ENCODE measurements at regions not wholly inside any gene's neighbourhood (a gene's known extent, or its start where the extent isn't known, plus 50 kb on each side); places are given as distances from the start of the nearest gene placed in this dataset.

DNA sequence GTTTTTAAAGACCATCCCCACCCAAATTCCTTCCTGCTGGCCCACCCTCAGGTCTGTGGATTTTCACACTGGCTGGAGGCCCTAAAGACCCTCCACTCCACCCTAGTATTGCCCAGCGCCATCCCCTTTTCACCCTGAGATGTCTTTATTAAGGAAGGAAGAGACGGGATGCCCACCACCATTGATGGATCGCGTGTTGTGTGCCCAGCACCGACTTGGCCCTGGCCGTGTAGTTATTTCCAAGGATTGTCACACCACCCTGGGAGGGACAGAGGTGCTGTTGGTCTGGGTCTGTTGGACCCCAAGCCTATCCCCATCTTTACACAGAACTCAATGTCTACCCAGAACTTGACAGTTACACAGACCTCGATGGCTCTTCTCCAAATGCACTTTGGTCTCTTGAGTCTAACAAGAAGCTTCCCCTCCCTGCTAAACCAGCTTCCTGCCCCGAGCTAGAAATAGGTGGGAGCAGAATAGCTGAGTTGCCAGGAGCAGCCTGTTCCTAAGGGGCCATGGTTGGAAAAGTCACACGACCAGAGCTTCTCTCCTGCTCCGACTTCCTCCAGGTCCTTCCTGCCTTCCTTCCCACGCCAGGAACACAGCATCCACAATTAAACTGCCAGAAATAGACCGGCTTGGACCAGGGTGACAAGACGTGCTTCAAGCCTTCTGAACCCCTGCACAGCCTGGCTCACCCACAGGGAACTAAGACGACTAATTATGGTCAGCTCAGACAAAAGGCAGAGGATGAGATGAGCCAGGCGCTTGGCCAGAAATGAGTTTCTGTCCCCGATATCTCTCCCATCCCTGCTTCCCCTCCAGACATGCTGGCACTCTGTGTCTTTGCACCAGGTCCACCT is 139.5 kb upstream of the CHST15 start:
- H4K5ac ChIP-seq (ENCODE audit: low read depth, low read length): no peak overlapping the region
- no peak overlapping the region for H3K56ac ChIP-seq (ENCODE audit: extremely low read depth, insufficient read depth, low read length)
- no peak overlapping the region for H3K4ac ChIP-seq (ENCODE audit: low read depth, low read length)
- DNase-seq: no peak
- no peaks in the 10 kb centered on the region for H3K4me1 ChIP-seq (ENCODE audit: control insufficient read depth, insufficient read depth, low read length)
- no peak overlapping the region for H3K18ac ChIP-seq (ENCODE audit: low read depth, low read length)
- no peak overlapping the region for H2AK5ac ChIP-seq (ENCODE audit: low read depth, low read length)
- no peak overlapping the region for H2AFZ ChIP-seq (replicated peaks; ENCODE audit: low read length, poor library complexity)
- H3K14ac ChIP-seq (replicated peaks; ENCODE audit: low read depth, low read length): no peak overlapping the region
- no peak for ATAC-seq (ENCODE audit: low read depth)
- no peaks in the 10 kb centered on the region for H3K27me3 ChIP-seq (ENCODE audit: control insufficient read depth, insufficient read depth, low read length)
- no TSS peak for BruUV-seq (replicated peaks)
- no peaks in the 10 kb centered on the region for H3K79me1 ChIP-seq (ENCODE audit: low read depth in 1 of 2, low read length in 2 of 2)
- peaks cover 25% of the 10 kb centered on the region for H3K9me3 ChIP-seq (ENCODE audit: control insufficient read depth, insufficient read depth, low read length)
- in situ Hi-C loops (cut with MboI; ENCODE audit: low sequenced_read_pairs): no loop called here
- H2AK9ac ChIP-seq (replicated peaks; ENCODE audit: low read depth, low read length, poor library complexity): no peak overlapping the region
- H3K9ac ChIP-seq (ENCODE audit: low read depth, low read length): no peak overlapping the region
- ChIA-PET CTCF (no interaction called here), POLR2A (ENCODE audit: unreplicated experiment) (no interaction called here)
- H3K4me2 ChIP-seq (ENCODE audit: low read depth, low read length): no peak overlapping the region
- no peak overlapping the region for H3K27ac ChIP-seq (ENCODE audit: insufficient read depth, low read length)
- no peak overlapping the region for H2BK15ac ChIP-seq (ENCODE audit: low read depth, low read length)
- no peak overlapping the region for H4K91ac ChIP-seq (ENCODE audit: insufficient read depth, low read depth, low read length)
- no peak overlapping the region for H4K8ac ChIP-seq (ENCODE audit: low read depth in 2 of 2, low read length in 2 of 2)
- H3K36me3 ChIP-seq (ENCODE audit: control insufficient read depth, insufficient read depth, low read length): no peaks in the 10 kb centered on the region
- H2BK120ac ChIP-seq (ENCODE audit: low read depth, low read length): no peak overlapping the region
- WGBS, 2 experiments (ENCODE audit: extremely low coverage in 2 of 2, insufficient read length in 1 of 2): no CpG with 5 or more reads among the region's 16 CpGs
- intact Hi-C loops (cut with micrococcal nuclease): no loop called here
- no peak overlapping the region for H2BK5ac ChIP-seq (ENCODE audit: low read depth, low read length, poor library complexity, severe bottlenecking)
- H2BK20ac ChIP-seq (ENCODE audit: low read depth, low read length): no peak overlapping the region
- H3K9me1 ChIP-seq (ENCODE audit: insufficient read depth, low read length): no peaks in the 10 kb centered on the region
- no peak overlapping the region for H3K4me3 ChIP-seq (ENCODE audit: insufficient read depth, low read depth, low read length)
- H3K23ac ChIP-seq (ENCODE audit: low read depth, low read length): no peak overlapping the region
- dilution Hi-C loops (cut with HindIII; ENCODE audit: low sequenced_read_pairs, unreplicated experiment): no loop called here
- no peaks in the 10 kb centered on the region for H4K20me1 ChIP-seq (ENCODE audit: insufficient read depth, low read length)
- TF ChIP-seq FOS (IDR thresholded peaks at IDR 0.05; ENCODE audit: low read depth, low read length) (no peak), MAZ (IDR thresholded peaks at IDR 0.05; ENCODE audit: borderline replicate concordance, low read depth, low read length) (no peak), NFE2L2 (IDR thresholded peaks at IDR 0.05; ENCODE audit: low read depth, low read length) (no peak), RFX5 (IDR thresholded peaks at IDR 0.05; ENCODE audit: low read depth, low read length) (no peak), CEBPB (IDR thresholded peaks at IDR 0.05; ENCODE audit: low read depth, low read length) (no peak), RAD21 (IDR thresholded peaks at IDR 0.05; ENCODE audit: low read length) (no peak), POLR2A (IDR thresholded peaks at IDR 0.05; ENCODE audit: low read depth, low read length) (no peak), MAFK (IDR thresholded peaks at IDR 0.05; ENCODE audit: low read depth, low read length) (no peak), RCOR1 (IDR thresholded peaks at IDR 0.05; ENCODE audit: insufficient replicate concordance, low read length) (no peak), MXI1 (IDR thresholded peaks at IDR 0.05; ENCODE audit: borderline replicate concordance, low read depth, low read length) (no peak), SMC3 (IDR thresholded peaks at IDR 0.05; ENCODE audit: low read depth, low read length) (no peak)
- TF ChIP-seq, protein P1, sequence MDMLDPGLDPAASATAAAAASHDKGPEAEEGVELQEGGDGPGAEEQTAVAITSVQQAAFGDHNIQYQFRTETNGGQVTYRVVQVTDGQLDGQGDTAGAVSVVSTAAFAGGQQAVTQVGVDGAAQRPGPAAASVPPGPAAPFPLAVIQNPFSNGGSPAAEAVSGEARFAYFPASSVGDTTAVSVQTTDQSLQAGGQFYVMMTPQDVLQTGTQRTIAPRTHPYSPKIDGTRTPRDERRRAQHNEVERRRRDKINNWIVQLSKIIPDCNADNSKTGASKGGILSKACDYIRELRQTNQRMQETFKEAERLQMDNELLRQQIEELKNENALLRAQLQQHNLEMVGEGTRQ (IDR thresholded peaks at IDR 0.05; ENCODE audit: low read depth, low read length): no peak
- TF ChIP-seq, protein P2, sequence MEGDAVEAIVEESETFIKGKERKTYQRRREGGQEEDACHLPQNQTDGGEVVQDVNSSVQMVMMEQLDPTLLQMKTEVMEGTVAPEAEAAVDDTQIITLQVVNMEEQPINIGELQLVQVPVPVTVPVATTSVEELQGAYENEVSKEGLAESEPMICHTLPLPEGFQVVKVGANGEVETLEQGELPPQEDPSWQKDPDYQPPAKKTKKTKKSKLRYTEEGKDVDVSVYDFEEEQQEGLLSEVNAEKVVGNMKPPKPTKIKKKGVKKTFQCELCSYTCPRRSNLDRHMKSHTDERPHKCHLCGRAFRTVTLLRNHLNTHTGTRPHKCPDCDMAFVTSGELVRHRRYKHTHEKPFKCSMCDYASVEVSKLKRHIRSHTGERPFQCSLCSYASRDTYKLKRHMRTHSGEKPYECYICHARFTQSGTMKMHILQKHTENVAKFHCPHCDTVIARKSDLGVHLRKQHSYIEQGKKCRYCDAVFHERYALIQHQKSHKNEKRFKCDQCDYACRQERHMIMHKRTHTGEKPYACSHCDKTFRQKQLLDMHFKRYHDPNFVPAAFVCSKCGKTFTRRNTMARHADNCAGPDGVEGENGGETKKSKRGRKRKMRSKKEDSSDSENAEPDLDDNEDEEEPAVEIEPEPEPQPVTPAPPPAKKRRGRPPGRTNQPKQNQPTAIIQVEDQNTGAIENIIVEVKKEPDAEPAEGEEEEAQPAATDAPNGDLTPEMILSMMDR (conservative IDR thresholded peaks at IDR 0.05; ENCODE audit: low read depth, low read length): no peak
- TF ChIP-seq, protein P3, sequence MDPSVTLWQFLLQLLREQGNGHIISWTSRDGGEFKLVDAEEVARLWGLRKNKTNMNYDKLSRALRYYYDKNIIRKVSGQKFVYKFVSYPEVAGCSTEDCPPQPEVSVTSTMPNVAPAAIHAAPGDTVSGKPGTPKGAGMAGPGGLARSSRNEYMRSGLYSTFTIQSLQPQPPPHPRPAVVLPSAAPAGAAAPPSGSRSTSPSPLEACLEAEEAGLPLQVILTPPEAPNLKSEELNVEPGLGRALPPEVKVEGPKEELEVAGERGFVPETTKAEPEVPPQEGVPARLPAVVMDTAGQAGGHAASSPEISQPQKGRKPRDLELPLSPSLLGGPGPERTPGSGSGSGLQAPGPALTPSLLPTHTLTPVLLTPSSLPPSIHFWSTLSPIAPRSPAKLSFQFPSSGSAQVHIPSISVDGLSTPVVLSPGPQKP (IDR thresholded peaks at IDR 0.05; ENCODE audit: borderline replicate concordance, low read depth, low read length): no peak
